Amniotic epithelial cell (primary cell): ENCODE measurements at regions not wholly inside any gene's neighbourhood (a gene's known extent, or its start where the extent isn't known, plus 50 kb on each side); places are given as distances from the start of the nearest gene placed in this dataset.

Experiments
- DNase-seq: peaks from one replicate; pipeline ENCODE4 v3.0.0-alpha.2; 2010; ENCODE audit warnings: low read depth

DNA sequence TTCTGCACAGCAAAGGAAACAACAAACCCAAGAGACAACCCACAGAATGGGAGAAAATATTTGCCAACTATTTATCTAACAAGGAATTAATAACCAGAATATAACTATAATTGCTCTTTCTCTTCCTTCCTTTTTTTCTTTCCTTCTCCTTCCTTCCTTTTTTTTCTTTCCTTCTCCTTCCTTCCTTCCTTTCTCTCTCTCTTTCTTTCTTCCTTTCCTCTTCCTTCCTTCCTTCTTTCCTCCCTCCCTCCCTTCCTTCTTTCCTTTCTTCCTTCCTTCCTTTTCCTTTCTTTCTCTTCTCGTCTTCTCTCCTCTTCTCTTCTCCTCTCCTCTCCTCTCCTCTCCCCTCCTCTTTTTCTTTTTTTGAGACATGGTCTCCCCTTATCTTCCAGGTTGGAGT, 345.4 kb upstream of the ARRDC4 start:
- DNase-seq, result no peak

DNA sequence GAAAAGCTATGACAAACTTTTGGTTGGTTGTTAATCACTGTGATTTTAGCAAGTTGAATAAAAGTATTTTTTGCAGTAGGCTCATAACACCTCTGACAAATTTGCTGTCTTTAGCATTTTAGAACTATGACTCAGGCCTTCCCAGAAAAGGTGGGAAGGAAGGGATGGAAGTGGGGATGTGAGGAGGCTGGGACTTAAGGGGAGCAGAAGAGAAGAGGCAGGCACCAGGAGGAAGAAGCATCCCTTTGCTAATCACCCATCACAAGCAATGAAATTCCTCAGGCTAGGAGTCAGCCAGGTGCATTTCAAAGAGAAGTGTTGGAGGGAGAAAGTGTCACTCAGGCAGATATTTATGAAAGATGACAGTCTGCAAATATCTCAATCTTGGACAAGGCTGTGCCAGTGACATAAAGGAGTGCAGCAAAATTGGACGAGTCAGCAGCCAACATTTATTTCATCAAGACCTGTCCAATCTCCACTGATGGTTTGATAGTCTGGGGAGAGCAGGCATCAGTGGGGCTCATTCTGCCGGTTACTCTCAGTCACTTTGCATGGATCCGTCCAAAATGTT, 337.3 kb upstream of the ARRDC4 start:
- no peak for DNase-seq

DNA sequence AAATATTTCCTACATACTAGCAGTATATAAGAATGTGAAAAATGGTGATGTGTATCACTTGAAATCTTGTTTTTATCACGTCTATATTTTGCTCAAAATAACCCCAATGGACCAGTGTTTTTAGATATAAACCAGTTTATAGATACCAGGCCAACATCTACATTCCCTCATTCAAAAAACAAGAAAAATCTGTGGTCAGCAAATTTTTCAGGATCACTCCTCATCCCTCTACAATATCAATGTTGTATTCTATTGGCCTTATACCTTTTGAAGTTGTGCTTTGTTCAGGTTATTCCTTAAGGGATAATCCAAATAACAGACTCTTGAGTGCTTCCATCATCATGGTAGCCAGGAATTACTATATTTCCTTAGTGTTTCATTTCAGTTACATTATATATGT, 332.9 kb upstream of the ARRDC4 start:
- no peak for DNase-seq

DNA sequence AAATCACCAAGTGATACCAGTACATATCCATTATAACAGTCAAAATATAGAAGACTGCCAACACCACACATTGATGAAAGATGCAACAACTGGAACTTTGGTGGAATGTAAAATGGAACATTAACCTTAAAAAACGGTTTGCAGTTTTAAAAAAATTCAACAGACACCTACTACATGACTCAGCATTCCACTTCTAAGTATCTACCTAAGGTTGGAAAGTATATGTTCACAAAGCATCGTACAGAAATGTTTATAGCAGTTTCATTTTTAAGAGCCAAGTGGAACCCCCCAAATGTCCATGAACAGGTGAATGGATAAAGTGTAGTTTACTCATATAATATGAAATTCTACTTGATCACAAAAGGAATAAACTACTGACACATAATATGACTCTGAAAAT, 314.7 kb upstream of the ARRDC4 start:
- no peak for DNase-seq

DNA sequence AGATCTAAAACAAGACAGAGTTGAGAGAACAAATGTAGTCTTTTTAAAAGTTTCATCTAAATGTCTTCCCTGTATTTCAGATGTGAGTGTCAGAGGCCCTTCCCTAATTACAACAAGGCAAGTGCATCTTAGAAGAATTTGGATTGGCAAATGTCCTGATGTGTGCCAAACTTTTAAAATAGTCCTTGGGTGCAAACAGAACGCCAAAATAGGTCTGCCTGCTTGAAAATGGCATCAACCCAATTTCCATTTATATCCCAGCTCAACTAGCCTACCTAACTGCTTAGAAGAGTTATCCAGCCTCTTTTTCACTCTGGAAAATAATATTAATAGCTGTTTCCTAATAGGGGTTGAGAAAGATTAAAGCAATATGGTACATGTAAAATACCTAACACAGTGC, 311.8 kb upstream of the ARRDC4 start:
- DNase-seq, result no peak

DNA sequence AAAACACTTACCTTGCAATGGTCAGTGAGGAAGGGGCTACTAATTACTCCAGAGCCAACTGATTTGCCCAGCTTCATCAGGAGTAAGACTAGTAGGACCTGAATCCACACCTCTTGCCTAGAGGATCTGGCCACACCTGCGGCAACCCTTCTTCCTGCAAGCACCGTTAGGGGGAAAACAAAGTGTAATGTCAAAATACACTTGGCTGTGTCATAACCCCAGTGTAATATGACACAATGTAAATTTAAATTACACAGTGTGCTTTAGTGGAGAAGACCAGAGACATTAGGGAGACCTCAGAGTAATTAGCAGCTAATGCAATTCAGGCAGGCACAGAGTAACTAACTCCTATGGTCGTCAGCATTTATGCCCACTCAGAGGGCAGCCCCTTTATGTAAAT, 308.5 kb upstream of the ARRDC4 start:
- no peak for DNase-seq

DNA sequence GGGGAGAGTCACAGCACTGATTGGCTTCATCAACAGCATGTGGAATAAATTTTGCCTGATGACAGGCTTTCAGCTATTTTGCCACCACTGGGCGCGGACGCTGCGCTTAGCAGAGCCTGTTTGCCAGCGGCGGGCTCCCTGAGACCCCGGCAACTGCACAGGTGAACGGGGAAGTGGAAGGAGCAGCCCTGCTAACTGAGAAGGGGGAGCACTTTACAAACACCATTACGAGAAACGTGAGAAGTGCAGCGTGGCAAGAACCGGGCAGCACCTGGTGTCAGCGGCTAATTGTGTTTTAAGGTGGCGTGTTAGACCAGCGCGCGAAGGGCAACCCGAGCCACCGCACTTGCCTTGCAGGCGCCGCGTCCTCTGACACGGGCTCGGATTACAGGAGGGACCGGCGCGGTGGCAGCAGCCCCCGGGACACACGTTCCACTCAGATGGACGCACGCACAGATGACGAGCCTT, 307.8 kb upstream of the ARRDC4 start:
- DNase-seq, result no peak

DNA sequence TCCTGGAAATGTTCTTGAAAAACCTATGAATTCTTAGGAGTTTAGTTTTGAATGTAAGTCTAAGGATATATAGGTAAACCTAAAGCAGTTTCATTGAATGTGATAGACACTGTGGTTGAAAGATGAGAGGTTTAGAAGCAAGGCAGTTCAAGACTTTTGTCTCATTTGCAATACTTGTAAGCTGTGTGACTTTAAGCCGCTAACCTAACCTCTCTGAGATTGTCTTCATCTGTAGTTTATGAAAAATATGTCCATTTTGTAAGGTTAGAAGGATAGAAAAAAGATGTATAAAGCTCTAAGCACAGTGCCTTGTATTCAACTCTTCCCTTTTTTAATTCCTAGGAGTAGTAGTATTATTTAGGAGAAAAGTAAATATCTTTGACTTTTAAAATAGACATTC, 306.6 kb upstream of the ARRDC4 start:
- DNase-seq, result no peak

DNA sequence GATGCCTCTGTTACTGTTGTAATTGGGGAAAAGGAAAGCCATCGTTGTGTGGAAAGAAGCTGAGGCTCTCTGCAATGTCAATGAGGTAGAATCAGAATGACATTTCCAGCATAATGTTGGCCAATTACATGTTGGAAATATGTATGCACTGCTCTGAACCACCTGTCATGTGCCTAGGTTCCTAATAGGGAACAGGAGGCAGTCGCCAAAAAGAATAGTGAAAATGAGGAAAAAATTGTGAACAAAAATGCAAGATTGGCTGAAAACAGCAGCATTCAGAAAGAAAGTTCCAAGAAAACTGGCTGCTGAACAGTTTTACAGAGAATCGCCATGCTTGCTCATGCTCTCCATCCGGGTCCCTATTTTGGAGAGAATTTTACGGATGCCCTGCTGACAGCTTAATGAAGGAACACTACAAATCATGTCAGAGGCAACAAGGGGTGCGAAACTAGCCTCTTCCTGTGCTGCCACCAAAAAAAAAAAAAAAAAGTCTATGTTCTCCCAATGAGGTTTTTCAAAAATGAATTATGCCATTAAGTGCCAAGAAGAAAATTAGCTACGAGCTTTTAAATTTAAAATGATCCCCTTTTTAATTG, 305.9 kb upstream of the ARRDC4 start:
- DNase-seq, result no peak

DNA sequence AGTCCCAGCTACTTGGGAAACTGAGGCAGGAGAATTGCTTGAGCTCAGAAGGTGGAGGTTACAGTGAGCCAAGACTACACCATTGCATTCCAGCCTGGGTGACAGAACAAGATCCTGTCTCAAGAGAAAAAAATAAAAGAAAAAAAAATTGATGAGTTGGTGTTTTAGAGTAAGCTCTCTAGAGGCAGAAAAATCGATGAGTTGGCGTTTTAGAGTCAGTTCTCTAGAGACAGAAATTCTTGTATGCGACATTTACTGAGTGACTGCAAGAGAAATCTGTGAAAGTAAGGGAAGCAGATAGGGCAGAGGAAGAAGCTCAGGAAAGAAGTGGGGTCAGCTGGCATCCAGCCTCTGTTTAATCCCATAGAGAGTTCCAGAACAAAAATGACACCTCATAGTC, 298.7 kb upstream of the ARRDC4 start:
- DNase-seq, result no peak

DNA sequence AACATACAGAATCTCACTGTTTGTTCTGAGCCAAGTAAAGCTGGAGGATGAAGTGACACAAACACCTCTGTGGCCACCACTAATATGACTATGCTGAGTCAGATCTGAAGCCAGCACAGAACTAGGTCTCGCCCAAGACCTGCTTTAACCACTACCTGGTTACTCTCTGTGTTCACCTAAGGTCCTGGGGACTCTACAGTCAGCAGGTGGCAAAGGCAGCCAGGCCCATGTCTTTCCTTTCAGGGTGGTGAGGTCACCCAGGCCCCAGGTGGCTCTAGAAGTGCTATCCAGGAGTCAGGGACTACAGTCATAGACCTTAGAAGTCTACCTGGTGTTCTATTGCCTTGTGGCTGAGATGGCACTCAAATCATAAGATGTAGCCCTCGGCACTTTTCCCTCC, 287.9 kb upstream of the ARRDC4 start:
- no peak for DNase-seq

DNA sequence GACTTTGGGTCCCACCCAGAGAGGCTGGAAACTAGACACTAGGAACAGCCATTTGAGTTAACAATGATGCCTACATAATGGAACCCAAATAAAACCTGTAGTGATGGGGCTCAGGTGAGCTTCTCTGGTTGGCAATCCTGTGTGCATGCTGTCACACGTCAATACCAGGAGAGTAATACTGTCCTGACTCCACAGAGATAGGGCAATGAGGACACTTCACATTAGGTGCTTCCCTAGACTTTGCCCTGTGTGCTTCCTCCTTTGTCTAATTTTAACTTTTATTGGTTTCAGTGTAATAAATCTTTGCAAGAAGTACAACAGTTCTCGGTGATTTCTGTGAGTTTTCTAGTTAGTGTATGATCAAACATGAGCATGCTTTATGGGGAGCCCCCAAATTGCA, 281.8 kb upstream of the ARRDC4 start:
- DNase-seq, result no peak

DNA sequence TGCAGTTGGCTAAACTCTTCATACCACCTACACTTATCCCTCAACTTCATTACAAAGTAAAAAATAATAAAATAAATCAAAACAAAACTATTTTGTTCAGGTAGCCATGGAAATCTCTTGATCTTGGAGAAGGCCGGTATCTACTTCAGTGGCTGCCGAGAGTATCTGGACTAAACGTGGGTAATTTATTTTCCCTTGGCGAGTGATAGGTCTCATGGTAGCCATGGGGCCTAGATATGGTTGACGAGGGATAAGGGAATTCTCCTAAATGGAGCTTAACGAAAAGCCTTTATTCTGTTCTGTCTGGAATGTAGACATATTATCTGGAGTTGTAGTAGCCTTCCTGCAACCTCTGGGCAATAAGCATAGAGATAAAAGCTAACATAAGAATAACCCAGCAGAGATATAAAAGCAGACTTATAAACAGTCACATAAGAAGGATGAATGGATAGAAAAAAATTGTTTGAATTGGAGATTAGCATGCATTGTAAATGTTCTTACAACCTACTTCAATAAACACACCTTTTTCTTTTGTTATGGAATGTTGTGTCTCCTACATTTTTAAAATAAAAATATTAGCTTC, 281.3 kb upstream of the ARRDC4 start:
- no peak for DNase-seq

DNA sequence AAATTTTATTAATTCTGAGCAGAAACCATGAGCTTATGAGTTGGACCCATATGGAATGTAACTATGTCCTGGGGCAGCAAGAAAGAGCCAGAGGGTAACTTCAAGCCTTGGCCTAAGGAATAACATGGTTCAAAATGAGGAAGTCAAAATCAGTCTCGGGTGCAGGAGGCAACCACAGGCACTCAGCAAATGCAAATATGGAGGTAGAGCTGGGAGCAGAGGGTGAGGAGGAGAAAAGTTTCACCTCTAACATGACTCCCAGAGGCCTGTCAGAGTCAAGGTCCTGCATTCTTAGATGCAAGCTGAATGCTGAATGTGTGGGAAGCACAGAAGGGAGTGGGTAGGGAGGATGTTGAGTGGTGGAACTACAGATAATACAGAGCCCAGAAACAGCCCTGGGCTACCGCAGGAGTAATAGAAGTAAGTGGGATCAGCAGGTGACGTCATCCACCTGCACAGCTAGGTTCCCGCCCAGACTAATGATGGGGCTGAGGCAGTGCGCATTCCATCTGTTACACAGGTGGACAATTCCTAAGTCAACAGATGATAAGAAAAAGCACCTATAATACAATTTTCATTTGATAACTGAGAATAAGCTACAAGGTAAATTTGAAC, 279.8 kb upstream of the ARRDC4 start:
- no peak for DNase-seq

DNA sequence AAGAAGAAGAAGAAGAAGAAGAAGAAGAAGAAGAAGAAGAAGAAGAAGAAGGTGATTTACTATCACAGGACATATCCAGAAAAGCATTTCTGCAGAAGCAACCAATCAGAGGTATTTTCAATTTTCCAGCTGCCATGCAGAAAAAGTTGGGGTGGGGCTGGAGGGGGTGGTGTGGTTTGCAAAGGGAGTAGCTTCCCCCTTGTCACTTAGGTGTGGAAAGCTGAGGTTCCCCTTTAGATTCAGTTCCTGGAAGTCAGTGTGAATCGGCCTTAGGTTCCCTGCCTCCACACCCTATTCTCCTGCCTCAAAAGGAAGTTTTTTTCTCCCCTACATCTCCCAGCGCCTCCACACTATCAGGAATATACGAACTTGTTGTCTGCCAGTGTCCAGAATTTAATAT, 276.7 kb upstream of the ARRDC4 start:
- DNase-seq, result no peak

DNA sequence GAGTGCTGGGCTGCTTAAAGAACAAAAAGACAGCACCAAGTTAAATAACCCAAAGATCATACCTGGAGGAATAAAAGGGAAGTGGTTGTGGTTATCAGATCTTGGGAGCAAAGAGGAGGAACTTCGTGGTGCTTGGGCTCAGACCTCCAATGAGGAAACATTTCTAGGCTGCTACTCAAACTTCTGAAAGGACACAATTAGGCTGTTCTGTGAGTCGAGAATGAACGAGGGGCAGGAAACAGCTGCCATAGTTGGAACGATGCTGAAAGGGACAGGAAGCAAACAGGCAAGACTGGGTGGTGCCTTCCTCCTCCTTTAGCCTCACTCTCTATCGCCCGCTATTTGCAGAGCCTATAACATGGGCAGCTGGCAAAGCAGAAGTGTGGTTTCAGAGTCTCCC, 276.3 kb upstream of the ARRDC4 start:
- DNase-seq, result no peak

DNA sequence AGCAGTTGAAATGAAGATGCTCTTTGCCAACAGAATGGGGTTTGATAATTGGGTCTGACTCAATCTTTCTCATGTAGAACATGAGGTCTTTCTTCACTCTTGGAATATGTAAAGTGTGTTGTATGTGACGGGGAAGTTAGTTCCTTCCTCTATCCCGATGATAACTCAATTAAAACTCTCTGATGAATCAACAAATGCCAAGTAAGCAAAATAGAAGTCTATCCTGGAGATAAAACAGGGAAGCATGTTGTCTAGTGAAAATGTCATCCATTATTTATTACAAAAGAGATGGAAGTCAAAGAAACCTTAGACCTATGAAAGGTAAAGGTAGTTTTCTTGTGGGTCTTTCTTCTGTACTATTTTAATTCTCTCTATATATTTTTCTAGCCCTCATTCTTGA, 274.2 kb upstream of the ARRDC4 start:
- no peak for DNase-seq

DNA sequence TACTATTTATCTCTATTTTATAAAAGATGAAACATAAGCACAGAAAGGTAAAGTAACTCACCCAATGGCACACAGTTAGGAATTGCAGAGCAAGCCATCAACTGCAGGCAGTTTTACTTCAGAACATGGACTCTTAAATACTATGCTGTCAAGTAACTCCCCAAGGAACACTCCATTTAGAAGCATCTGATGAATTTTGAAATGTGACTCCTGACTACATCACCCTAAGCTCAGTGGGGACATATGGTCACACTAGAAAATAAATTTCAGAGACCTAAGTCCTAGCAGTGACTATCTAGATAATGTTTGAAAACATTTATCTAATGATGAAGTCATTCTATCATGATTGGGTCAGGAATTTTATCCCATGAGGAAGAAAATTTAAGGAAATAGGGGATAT, 272.8 kb upstream of the ARRDC4 start:
- DNase-seq, result no peak

DNA sequence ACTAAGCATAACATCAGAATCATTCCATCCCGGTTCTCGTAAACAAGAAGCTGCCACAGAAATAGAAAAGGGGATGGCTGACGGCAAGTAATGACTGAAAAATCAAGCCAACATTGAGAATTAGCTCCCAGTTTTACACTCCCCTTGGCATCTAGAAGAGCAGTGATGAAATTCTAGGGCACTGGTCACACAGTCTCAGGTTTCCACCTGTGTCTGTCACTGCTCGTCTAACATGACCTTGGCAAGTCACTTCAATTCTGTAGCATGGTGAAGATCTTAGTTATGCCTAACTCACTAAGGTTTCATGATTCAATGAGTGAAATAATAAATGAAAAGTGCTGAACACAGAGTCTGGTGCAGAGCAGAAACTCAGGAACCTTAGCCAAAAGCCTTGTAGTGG, 272.3 kb upstream of the ARRDC4 start:
- no peak for DNase-seq

DNA sequence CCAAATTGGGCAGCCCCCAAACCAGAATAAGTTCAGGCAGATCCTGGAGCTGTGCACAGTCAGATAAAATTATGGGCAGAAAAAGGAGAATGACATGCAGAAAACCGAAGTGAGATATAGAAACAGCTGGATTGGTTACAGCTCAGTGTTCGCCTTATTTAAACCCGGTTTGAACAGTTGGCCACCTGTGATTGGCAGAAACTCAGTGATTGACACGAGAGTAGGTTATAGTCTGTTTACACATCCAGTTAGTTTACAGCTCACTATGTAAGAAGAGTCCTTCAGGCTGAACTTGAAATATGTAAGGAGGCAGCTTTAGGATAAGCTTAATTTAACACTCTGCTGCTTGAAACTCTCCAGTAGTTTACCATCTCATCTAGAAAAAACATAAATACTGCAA, 271.6 kb upstream of the ARRDC4 start:
- DNase-seq, result no peak

DNA sequence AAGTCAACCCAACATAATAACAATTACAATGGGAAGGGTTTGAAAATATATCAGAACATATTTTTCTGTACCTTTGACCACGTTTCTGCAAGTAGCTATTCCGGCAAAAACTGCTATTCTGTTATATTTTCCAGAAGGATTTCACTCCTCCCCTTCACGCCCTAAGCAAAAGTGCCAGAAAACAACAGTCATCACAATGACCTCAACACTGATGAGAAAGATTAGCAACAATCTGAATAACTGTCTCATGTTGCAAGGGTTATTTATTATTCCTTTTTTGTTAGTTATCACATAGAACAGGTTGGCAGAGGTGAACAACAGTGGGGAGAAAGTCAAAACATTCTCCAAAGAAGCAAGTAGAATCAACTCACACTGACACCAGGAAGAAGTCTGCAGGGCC, 269.4 kb upstream of the ARRDC4 start:
- no peak for DNase-seq

DNA sequence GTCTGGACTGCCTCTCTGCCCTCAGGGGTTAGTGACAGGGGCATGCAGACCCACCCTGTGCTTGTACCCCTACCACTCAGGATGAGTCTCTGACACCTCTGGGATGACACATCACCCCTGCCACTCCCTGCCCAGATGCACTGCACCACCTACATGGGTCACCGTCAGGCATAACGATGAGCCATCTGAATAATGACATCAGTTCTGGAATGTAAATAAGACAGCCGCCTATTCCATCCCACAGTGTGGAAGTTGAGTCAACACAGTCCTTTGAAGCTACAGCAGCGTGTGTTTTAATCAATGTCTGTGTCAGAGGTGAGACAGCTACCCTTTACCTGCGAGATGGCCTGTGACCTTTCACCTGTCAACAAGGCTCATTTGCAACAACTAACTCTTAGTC, 268.7 kb upstream of the ARRDC4 start:
- DNase-seq, result no peak

DNA sequence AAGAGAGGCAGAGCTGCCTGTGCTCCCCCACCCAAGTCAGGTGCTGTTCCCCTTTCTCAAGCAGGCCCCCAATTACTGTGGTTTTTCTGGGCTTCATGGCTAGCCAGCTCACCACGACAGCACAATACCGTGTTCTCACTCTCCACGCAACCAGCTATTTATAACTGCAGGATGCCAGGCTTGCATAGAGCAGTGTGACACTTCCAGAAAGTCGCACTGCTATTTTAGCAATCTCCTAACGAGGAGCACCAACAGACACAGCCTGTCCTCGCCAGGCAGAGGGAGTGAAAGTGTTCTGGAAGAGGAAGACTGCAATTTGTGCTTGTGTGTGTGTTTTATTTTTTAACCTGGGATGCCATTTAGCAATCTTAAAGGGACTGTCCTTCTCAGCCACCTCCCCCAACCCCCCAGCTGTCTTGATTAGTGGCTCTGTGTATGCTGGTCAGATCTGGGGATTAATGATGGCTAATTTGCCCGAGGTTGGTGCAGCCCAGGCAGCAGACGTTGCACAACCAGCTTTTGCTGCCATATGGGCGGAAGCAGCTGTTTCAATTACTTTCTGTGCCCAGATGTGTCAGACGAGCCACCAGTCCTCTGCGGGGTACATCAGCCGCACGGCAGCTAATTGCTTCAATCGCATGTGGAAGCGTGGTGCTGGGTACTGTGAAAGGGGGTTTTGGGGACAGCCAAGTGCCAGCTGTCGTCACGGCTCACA, 268.0 kb upstream of the ARRDC4 start:
- DNase-seq, result no peak
